NCI-H2029 treated with DMSO at 0.1 percent for 48 hours (cell line): ENCODE measurements at regions not wholly inside any gene's neighbourhood (a gene's known extent, or its start where the extent isn't known, plus 50 kb on each side); places are given as distances from the start of the nearest gene placed in this dataset.
"Not testable (repeated sequence)": the region's sequence is repeated elsewhere in the genome, so short reads cannot be mapped to it uniquely, and the experiment has no call there.

Source experiments
- DNase-seq: peaks from one replicate; lab custom pipeline; 2025; lab: John Stamatoyannopoulos, UW

DNA sequence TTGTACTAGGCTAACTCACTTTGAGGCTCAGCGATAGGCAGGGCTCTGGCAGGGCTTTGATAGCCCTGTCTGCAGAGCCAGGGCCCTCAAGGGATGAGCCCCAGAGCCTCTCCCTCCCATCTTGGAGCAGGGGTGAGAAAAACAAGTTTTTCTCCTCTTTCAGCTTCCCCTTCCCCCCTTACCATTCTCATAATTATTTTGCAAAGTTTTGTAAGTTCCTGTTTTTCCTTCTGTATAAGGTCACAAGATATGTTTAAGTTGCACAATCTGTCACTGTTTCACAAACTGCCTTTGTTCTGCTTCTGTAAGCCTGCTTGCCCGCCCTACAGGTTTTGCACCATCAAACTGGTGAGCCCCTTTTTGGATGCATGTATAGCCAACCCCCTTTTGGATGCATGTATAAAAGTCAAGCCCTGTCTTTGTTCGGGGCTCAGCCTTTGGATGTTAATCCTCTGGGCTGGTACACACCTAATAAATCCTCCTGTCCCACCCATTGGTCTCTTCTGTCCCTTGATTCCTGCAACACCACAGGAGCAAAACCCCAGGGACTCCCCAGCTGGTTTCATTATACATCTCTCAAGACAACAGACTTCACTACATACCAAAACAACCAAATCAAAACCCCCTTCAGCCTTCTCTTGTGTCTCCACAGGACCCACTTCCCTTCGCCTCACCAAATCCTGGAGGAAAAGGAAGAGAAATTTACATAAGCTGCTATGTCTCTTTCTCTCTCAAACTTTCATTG lies 52.5 kb upstream of the RESF1 start:
- DNase-seq = no peak

DNA sequence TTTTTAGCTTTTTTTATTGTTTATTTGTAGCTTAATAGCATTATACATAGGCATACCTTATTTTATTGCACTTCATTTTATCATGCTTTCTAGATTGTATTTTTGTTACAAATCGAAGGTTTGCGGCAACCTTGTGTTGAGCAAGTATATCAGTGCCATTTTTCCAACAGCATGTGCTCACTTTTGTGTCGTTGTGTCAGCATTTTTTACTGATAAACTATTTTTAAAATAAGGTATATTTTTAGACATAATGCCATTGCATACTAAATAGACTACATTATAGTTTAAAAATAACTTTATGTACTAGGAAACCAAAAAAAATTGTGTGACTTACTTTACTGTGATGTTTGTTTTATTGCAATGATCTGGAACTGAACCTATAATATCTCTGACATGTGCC lies 56.2 kb upstream of the RESF1 start:
- no peak for DNase-seq

GRCh38 chr12:31900271-31900670 lies 58.9 kb upstream of the RESF1 start:
- DNase-seq = no peak

GRCh38 chr12:31899109-31899508 lies 60.1 kb upstream of the RESF1 start:
- no peak for DNase-seq

DNA sequence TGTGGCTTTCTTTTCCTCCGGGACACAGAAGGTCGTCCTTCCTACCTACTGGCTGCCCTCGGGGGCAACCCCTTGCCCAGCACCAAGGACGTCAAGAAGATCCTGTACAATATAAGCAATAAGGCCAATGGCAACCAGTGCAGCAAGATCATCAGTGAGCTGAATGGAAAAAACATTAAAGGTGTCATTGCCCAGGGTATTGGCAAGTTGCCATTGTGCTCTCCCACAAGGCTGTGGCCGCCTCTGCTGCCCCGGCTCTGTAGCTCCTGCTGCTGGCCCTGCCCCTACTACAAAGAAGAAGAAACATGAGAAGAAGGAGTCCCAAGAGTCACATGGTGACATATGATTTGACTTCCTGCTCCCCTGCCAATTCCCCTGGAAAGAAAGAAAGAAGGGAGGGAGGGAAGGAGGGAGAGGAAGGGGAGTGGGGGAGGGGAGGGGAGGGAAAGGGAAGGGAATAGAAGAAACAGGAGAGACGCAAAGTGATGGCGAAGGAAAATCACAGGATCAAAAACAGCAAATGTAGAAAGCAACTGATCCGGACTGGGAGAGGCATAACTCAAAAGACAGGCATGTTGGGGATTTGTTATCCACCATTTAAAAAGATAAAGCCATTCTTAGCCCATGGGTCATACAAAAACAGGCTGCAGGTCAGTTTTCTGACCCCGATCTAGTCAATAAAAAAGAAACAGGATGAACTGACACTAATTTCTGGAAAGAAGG lies 61.3 kb upstream of the RESF1 start:
- peak; percentile 69 for DNase-seq

- not testable (repeated sequence) for DNase-seq
Measured at GRCh38 chr12:31897092-31897491, 62.1 kb upstream of the RESF1 start.

DNA sequence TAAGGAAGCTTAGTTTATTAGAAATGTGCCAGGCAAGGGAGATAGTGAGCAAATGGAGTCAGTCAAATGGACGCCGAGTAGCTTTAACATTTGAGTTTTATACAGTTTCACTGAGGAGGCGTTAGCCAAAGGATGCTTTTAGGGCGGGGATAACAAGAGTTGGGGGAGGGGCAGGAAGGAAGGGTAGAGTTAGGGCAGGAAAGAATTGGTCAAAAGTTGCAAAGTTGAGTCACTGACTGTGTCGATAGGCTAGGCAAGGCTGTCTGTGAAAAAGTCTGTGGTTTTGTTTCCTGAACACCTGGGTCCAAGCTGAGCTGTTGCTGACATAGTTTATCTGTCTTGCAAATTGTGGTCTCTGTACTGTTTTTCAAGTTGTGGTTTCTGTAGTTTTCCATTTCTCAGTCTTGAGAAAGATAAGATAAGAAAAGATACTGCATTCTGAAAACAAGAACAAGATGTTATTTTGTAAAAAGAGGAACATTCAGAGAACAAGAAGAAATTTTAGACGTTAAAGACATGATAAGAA lies 62.6 kb upstream of the RESF1 start:
- DNase-seq = no peak

- DNase-seq = no peak
Measured at GRCh38 chr12:31895449-31896150, 63.6 kb upstream of the RESF1 start.

DNA sequence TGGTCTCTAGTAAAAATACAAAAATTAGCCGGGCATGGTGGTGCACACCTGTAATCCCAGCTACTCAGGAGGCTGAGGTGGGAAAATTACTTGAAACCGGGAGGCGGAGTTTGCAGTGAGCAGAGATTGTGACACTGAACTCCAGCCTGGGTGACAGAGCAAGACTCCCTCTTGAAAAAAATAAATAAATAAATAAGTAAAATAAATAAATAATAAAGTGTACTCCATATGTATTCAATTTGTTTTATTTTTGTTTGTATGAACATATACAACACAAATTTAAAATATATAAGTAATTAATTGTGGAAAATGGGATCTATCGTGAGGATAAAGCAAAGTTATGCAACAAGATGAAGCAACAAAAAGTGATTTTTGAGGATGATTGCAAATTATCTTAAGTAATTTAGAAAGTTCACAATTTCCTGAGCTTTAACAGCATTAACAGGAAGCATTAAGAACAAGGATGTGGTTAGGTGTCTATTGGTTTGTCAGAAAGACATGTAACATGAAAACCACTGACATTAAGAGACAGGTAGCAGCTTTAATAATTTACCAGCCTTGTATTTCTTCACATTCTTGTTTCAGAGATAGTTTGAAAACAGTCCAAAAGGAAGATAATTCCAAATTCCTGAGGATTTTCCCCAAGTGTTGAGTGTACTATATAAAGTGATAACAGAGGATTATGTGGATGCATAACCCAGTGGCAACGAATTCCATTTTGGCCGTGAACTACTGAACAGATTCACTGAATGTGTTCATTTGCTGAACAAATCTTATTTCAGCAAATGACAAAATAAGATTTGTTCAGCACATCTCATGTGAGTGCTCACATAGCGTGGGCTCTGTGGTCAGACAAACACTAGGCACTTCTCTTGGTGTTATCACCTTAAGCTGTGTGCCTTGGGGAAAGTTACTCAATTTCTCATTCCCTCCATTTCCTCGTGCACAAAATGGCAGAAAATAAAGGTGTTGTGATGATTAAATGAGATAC lies 68.6 kb upstream of the RESF1 start:
- no peak for DNase-seq

- DNase-seq = no peak
Measured at GRCh38 chr12:31887109-31887811, 72.0 kb upstream of the RESF1 start.

- DNase-seq = not testable (repeated sequence)
Measured at GRCh38 chr12:31882682-31883081, 76.5 kb upstream of the RESF1 start.

GRCh38 chr12:31880340-31880739 lies 78.9 kb upstream of the RESF1 start:
- DNase-seq = no peak

- DNase-seq = no peak
Measured at GRCh38 chr12:31877884-31878283, 81.3 kb upstream of the RESF1 start.

- DNase-seq = peak; percentile 18
Measured at GRCh38 chr12:31876568-31877424, 82.4 kb upstream of the RESF1 start.

- no peak for DNase-seq
Measured at GRCh38 chr12:31875609-31875964, 83.6 kb upstream of the RESF1 start.

GRCh38 chr12:31874961-31875608 lies 84.1 kb upstream of the RESF1 start:
- no peak for DNase-seq

- no peak for DNase-seq
Measured at GRCh38 chr12:31872831-31873604, 86.2 kb upstream of the RESF1 start.

DNA sequence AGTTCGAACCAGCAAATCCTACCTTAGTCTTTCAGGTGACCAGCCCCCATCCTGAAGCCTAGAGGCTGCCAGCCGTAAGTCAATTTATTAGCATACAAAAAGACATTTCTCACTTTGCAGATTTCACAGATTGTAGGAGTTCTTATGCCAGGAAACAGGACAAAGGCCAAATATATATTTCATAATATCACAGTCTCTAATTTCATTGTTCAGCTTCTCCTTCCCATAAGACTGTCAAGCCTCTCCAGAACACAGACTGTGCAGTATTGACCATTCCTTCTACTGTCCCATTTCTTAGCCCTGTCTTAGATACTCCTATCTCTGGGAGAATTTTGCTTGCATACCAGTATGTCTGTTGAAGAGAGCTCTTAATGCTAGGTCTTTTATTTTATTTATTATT lies 89.2 kb upstream of the RESF1 start:
- no peak for DNase-seq

- peak; percentile 58 for DNase-seq
Measured at GRCh38 chr12:31868965-31869364, 90.2 kb upstream of the RESF1 start.
